Calu3 (cell line): ENCODE measurements at regions not wholly inside any gene's neighbourhood (a gene's known extent, or its start where the extent isn't known, plus 50 kb on each side); places are given as distances from the start of the nearest gene placed in this dataset.

Source experiments
- BruUV-seq: library from RNA; stranded (reverse); fragments of 400-500 nt; replicated peaks from 2 replicates; lab custom pipeline; 2021; lab: Mats Ljungman, UMichigan
- CTCF ChIA-PET: fragments of 300-600 bp; sonication (Branson Sonifier 250); formaldehyde crosslinking; loops from one replicate; lab custom pipeline; 2022; ENCODE audit warnings: antibody characterized with exemption; lab: Charles Lee
- DNase-seq: peaks from one replicate; pipeline ENCODE4 v3.0.0; 2022
- H3K27ac Mint-ChIP-seq: one replicate; pipeline ENCODE4 v1.8.0; 2022; ENCODE audit warnings: mixed read lengths; ENCODE audit not compliant: unreplicated experiment
- H3K27me3 Mint-ChIP-seq: one replicate; pipeline ENCODE4 v1.8.0; 2022; ENCODE audit warnings: mixed read lengths; ENCODE audit not compliant: unreplicated experiment
- H3K36me3 Mint-ChIP-seq: one replicate; pipeline ENCODE4 v1.8.0; 2022; ENCODE audit warnings: mild to moderate bottlenecking, moderate library complexity, mixed read lengths; ENCODE audit not compliant: insufficient read depth, unreplicated experiment
- H3K4me1 Mint-ChIP-seq: one replicate; pipeline ENCODE4 v1.8.0; 2022; ENCODE audit warnings: mild to moderate bottlenecking, low read depth, mixed read lengths; ENCODE audit not compliant: unreplicated experiment
- H3K4me3 Mint-ChIP-seq: one replicate; pipeline ENCODE4 v1.8.0; 2022; ENCODE audit warnings: mild to moderate bottlenecking, low read depth, moderate library complexity, mixed read lengths; ENCODE audit not compliant: unreplicated experiment
- H3K9me3 Mint-ChIP-seq: one replicate; pipeline ENCODE4 v1.8.0; 2022; ENCODE audit warnings: low read depth, mixed read lengths; ENCODE audit not compliant: unreplicated experiment
- intact Hi-C: fragments of 100-400 bp; cut with micrococcal nuclease; formaldehyde crosslinking; loops from one replicate; pipeline ENCODE4 v1.10.0; 2022; ENCODE audit not compliant: unreplicated experiment
- TF ChIP-seq, protein P1 (sequence below): fragments of 200-600 bp; IDR thresholded peaks from one replicate; pipeline ENCODE4 v1.8.0; 2022; ENCODE audit warnings: antibody characterized with exemption; ENCODE audit not compliant: unreplicated experiment

DNA sequence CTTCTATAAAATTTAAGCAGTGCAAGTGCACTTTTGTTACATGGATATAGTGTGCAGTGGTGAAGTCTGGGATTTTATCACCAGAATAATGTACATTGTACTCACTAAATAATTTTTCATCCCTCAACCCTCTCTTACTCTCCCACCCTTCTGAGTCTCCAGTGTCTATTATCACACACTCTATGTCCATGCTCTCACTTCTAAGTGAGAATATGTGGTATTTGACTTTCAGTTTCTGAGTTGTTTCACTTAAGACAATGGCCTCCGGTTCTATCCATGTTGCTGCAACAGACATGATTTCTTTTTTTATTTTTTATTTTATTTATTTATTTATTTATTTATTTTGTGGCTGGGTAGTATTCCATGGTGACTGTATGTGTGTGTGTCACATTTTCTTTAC, 855.9 kb upstream of the PHF14 start:
- Mint-ChIP-seq H3K4me3 (no peak overlapping the region), H3K9me3 (no peaks in the 10 kb centered on the region), H3K27me3 (no peaks in the 10 kb centered on the region), H3K4me1 (no peaks in the 10 kb centered on the region), H3K27ac (no peak overlapping the region), H3K36me3 (no peaks in the 10 kb centered on the region)
- intact Hi-C loops = no loop called here
- BruUV-seq = no TSS peak
- no peak for DNase-seq
- CTCF ChIA-PET = interaction anchor here (0.6 kb wide), 1 partner anchor 521 kb away, joined by 4 read pairs; no protein-coding TSS in a partner anchor
- TF ChIP-seq, protein P1, sequence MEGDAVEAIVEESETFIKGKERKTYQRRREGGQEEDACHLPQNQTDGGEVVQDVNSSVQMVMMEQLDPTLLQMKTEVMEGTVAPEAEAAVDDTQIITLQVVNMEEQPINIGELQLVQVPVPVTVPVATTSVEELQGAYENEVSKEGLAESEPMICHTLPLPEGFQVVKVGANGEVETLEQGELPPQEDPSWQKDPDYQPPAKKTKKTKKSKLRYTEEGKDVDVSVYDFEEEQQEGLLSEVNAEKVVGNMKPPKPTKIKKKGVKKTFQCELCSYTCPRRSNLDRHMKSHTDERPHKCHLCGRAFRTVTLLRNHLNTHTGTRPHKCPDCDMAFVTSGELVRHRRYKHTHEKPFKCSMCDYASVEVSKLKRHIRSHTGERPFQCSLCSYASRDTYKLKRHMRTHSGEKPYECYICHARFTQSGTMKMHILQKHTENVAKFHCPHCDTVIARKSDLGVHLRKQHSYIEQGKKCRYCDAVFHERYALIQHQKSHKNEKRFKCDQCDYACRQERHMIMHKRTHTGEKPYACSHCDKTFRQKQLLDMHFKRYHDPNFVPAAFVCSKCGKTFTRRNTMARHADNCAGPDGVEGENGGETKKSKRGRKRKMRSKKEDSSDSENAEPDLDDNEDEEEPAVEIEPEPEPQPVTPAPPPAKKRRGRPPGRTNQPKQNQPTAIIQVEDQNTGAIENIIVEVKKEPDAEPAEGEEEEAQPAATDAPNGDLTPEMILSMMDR = no peak

DNA sequence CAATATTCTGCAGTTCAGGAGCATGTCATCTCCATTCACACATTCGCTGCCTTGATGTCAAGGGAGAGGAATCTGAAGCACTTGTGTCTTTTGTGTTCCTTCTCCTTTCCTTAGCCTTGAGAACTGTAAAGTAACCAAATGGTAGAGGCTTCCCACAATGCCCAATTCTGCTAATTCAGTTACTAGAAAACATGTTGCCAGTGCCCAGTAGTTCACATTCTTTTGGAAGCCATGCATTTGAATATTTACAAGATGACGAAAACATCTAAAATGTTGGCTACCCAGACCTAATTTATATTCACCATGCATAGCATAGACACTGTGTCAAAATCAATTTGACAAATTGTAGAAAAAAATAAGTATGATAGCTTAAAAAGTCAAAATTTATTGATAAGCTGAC, 852.7 kb upstream of the PHF14 start:
- Mint-ChIP-seq H3K4me3 (no peak overlapping the region), H3K9me3 (no peaks in the 10 kb centered on the region), H3K4me1 (no peaks in the 10 kb centered on the region), H3K36me3 (no peaks in the 10 kb centered on the region), H3K27ac (no peak overlapping the region), H3K27me3 (no peaks in the 10 kb centered on the region)
- TF ChIP-seq, protein P1 = no peak
- intact Hi-C loops = no loop called here
- no peak for DNase-seq
- BruUV-seq = no TSS peak
- CTCF ChIA-PET = interaction anchor here (1.6 kb wide), 1 partner anchor 12 kb away, joined by 3 read pairs; no protein-coding TSS in a partner anchor

DNA sequence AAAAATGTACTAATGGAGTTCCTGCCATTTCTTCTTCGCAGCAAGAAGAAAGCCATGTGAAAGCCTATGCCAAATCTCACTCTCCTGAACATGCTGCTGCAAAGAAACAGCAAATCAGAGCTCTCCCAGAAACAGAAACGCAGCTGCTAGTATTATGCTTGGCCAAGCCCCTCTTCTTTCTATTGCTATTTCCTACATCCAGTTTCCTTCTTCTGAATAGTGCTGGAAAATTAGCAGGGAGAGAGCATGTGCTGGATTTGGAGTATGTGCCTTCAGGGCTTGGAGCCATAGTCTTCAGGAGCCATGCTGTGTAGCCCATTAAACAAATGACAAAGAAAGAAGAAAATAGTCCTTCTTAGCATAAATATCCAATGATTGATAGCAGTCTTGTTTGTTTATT, 852.0 kb upstream of the PHF14 start:
- no peaks in the 10 kb centered on the region for H3K9me3 Mint-ChIP-seq
- DNase-seq = no peak
- H3K36me3 Mint-ChIP-seq = no peaks in the 10 kb centered on the region
- no TSS peak for BruUV-seq
- TF ChIP-seq, protein P1 = no peak
- no peak overlapping the region for H3K4me3 Mint-ChIP-seq
- no peaks in the 10 kb centered on the region for H3K27me3 Mint-ChIP-seq
- no peaks in the 10 kb centered on the region for H3K4me1 Mint-ChIP-seq
- no peak overlapping the region for H3K27ac Mint-ChIP-seq
- intact Hi-C loops = no loop called here
- CTCF ChIA-PET = no interaction called here

DNA sequence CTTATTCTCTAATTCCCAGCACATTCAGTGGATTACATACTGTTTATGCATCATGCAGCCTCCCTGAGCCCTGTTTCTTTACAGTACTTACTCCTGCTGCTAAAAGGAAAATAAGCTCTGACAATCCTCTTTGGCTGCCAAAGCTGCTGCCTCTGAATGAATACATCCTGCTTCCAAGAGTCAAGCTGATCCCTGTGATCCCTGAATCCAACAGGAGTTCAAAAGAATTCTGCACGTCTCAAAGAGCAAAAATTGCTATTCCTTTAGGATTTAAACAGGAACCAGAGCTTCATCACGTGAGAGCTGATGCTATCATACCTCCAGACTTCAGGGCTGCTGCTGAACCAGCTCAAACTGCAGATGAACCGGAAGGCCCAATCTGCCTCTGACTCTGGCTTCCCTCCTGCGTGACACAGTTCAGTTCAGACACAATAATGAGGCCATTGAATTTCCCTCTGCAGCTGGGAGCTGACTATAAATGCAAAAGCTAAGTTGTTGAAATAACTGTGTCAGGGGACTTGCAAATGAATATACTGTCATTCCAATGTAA, 851.0 kb upstream of the PHF14 start:
- intact Hi-C loops = no loop called here
- CTCF ChIA-PET = interaction anchor here (1.1 kb wide), 1 partner anchor 9 kb away, joined by 3 read pairs; no protein-coding TSS in a partner anchor
- no peaks in the 10 kb centered on the region for H3K27me3 Mint-ChIP-seq
- H3K4me3 Mint-ChIP-seq = no peak overlapping the region
- H3K27ac Mint-ChIP-seq = no peak overlapping the region
- H3K9me3 Mint-ChIP-seq = no peaks in the 10 kb centered on the region
- TF ChIP-seq, protein P1 = no peak
- no peaks in the 10 kb centered on the region for H3K36me3 Mint-ChIP-seq
- DNase-seq = no peak
- no TSS peak for BruUV-seq
- H3K4me1 Mint-ChIP-seq = no peaks in the 10 kb centered on the region
